ENCODE measurements at regions not wholly inside any gene's neighbourhood (a gene's known extent, or its start where the extent isn't known, plus 50 kb on each side); places are given as distances from the start of the nearest gene placed in this dataset.

DNA sequence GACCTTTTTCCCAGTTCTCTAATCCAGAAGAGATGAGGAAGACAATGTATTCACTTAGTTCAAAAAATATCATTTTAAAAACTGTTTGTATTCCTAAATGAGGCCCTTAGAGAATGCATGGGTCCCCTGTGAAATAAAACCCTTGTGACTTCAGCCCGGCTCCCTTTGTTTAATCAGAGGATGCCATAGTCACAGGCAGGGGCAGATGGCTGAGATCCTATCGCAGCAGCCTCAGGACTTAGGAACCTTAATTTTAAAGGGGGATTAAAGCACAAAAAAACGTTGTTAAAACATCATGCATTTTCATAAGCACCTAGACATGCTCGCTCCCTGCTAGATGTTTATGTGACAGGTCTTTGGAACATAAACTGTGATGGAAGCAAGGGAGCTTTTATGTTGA lies 176.6 kb downstream of the IL20RB start:
- TF ChIP-seq RAD21 (conservative IDR thresholded peaks at IDR 0.05 in 1 of 2, IDR thresholded peaks at IDR 0.05 in 1 of 2): no peak
- no peak for TF ChIP-seq ESRRA (IDR thresholded peaks at IDR 0.05; ENCODE audit: borderline replicate concordance, low read length)
- TF ChIP-seq, protein P1, sequence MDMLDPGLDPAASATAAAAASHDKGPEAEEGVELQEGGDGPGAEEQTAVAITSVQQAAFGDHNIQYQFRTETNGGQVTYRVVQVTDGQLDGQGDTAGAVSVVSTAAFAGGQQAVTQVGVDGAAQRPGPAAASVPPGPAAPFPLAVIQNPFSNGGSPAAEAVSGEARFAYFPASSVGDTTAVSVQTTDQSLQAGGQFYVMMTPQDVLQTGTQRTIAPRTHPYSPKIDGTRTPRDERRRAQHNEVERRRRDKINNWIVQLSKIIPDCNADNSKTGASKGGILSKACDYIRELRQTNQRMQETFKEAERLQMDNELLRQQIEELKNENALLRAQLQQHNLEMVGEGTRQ (IDR thresholded peaks at IDR 0.05): no peak
- TF ChIP-seq, protein P2, sequence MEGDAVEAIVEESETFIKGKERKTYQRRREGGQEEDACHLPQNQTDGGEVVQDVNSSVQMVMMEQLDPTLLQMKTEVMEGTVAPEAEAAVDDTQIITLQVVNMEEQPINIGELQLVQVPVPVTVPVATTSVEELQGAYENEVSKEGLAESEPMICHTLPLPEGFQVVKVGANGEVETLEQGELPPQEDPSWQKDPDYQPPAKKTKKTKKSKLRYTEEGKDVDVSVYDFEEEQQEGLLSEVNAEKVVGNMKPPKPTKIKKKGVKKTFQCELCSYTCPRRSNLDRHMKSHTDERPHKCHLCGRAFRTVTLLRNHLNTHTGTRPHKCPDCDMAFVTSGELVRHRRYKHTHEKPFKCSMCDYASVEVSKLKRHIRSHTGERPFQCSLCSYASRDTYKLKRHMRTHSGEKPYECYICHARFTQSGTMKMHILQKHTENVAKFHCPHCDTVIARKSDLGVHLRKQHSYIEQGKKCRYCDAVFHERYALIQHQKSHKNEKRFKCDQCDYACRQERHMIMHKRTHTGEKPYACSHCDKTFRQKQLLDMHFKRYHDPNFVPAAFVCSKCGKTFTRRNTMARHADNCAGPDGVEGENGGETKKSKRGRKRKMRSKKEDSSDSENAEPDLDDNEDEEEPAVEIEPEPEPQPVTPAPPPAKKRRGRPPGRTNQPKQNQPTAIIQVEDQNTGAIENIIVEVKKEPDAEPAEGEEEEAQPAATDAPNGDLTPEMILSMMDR (IDR thresholded peaks at IDR 0.05): no peak
- TF ChIP-seq, protein P3, sequence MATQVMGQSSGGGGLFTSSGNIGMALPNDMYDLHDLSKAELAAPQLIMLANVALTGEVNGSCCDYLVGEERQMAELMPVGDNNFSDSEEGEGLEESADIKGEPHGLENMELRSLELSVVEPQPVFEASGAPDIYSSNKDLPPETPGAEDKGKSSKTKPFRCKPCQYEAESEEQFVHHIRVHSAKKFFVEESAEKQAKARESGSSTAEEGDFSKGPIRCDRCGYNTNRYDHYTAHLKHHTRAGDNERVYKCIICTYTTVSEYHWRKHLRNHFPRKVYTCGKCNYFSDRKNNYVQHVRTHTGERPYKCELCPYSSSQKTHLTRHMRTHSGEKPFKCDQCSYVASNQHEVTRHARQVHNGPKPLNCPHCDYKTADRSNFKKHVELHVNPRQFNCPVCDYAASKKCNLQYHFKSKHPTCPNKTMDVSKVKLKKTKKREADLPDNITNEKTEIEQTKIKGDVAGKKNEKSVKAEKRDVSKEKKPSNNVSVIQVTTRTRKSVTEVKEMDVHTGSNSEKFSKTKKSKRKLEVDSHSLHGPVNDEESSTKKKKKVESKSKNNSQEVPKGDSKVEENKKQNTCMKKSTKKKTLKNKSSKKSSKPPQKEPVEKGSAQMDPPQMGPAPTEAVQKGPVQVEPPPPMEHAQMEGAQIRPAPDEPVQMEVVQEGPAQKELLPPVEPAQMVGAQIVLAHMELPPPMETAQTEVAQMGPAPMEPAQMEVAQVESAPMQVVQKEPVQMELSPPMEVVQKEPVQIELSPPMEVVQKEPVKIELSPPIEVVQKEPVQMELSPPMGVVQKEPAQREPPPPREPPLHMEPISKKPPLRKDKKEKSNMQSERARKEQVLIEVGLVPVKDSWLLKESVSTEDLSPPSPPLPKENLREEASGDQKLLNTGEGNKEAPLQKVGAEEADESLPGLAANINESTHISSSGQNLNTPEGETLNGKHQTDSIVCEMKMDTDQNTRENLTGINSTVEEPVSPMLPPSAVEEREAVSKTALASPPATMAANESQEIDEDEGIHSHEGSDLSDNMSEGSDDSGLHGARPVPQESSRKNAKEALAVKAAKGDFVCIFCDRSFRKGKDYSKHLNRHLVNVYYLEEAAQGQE (IDR thresholded peaks at IDR 0.05): no peak
- TF ChIP-seq POLR2A (IDR thresholded peaks at IDR 0.05; ENCODE audit: low read length): no peak
- no peak for TF ChIP-seq JUN (IDR thresholded peaks at IDR 0.05)
- no peak for TF ChIP-seq POLR2AphosphoS2 (conservative IDR thresholded peaks at IDR 0.05; ENCODE audit: low read length)
- no peak for TF ChIP-seq ZSCAN20 (CRISPR knock-in tag; IDR thresholded peaks at IDR 0.05)

Measured in A549 (cell line).